BLaER1 treated with 17β-estradiol and CSF1 and Interleukin-3, amounts not matched to agents 10 nM and 100 nM (cell line): ENCODE measurements at regions not wholly inside any gene's neighbourhood (a gene's known extent, or its start where the extent isn't known, plus 50 kb on each side); places are given as distances from the start of the nearest gene placed in this dataset.

Experiments
- H3K27ac ChIP-seq, 11 experiments: shearing (Covaris generic); formaldehyde crosslinking; 2 replicates each; pipeline ENCODE4 v1.8.1; 2022
- H3K27me3 ChIP-seq, 11 experiments: shearing (Covaris generic); formaldehyde crosslinking; 2 replicates each; pipeline ENCODE4 v1.8.1; 2022
- H3K36me3 ChIP-seq, 11 experiments: shearing (Covaris generic); formaldehyde crosslinking; 2 replicates each; pipeline ENCODE4 v1.8.1; 2022
- H3K4me1 ChIP-seq, 10 experiments: shearing (Covaris generic); formaldehyde crosslinking; 2 replicates each; pipeline ENCODE4 v1.8.1; 2022
- H3K4me2 ChIP-seq, 11 experiments: shearing (Covaris generic); formaldehyde crosslinking; 2 replicates each; pipeline ENCODE4 v1.8.1; 2022
- H3K4me3 ChIP-seq, 10 experiments: shearing (Covaris generic); formaldehyde crosslinking; 2 replicates each; pipeline ENCODE4 v1.8.1; 2022
- H3K9ac ChIP-seq, 11 experiments: shearing (Covaris generic); formaldehyde crosslinking; 2 replicates each; pipeline ENCODE4 v1.8.1; 2022
- H3K9me3 ChIP-seq, 11 experiments: shearing (Covaris generic); formaldehyde crosslinking; replicated peaks in 1 of 11; 2 replicates each; pipeline ENCODE4 v1.8.1; 2022
- H4K20me1 ChIP-seq, 11 experiments: shearing (Covaris generic); formaldehyde crosslinking; 2 replicates each; pipeline ENCODE4 v1.8.1; 2022
- Cebpa-rat ChIP-seq, 11 experiments: shearing (Covaris generic); IDR thresholded peaks; 2 replicates each; pipeline ENCODE4 v1.8.1; 2022

- no peaks in the 10 kb centered on the region for H3K4me1 ChIP-seq
- H3K36me3 ChIP-seq = no peaks in the 10 kb centered on the region
- no peak overlapping the region for H3K9ac ChIP-seq
- TF ChIP-seq Cebpa-rat (IDR thresholded peaks at IDR 0.05) = no peak
- no peaks in the 10 kb centered on the region for H3K9me3 ChIP-seq
- H4K20me1 ChIP-seq = no peaks in the 10 kb centered on the region
- no peak overlapping the region for H3K27ac ChIP-seq
- H3K27me3 ChIP-seq = no peaks in the 10 kb centered on the region
- H3K4me3 ChIP-seq = no peak overlapping the region
- H3K4me2 ChIP-seq = no peak overlapping the region
These were observed 105.8 kb upstream of the NOX3 start for GRCh38 chr6:155561257-155561965.

- no peak for TF ChIP-seq Cebpa-rat (IDR thresholded peaks at IDR 0.05)
- no peak overlapping the region for H3K4me3 ChIP-seq
- no peaks in the 10 kb centered on the region for H3K36me3 ChIP-seq
- H3K4me1 ChIP-seq = no peaks in the 10 kb centered on the region
- no peaks in the 10 kb centered on the region for H4K20me1 ChIP-seq
- H3K4me2 ChIP-seq = no peak overlapping the region
- H3K27ac ChIP-seq = no peak overlapping the region
- H3K9me3 ChIP-seq = no peaks in the 10 kb centered on the region
- no peaks in the 10 kb centered on the region for H3K27me3 ChIP-seq
- no peak overlapping the region for H3K9ac ChIP-seq
These were observed 94.3 kb upstream of the NOX3 start for GRCh38 chr6:155549928-155550327.

- H3K9me3 ChIP-seq = no peaks in the 10 kb centered on the region
- H3K4me3 ChIP-seq = no peak overlapping the region
- no peak overlapping the region for H3K9ac ChIP-seq
- H3K4me2 ChIP-seq = no peak overlapping the region
- H3K27ac ChIP-seq = no peak overlapping the region
- no peaks in the 10 kb centered on the region for H4K20me1 ChIP-seq
- no peak for TF ChIP-seq Cebpa-rat (IDR thresholded peaks at IDR 0.05)
- no peaks in the 10 kb centered on the region for H3K27me3 ChIP-seq
- no peaks in the 10 kb centered on the region for H3K36me3 ChIP-seq
- no peaks in the 10 kb centered on the region for H3K4me1 ChIP-seq
These were observed 93.6 kb upstream of the NOX3 start for GRCh38 chr6:155549028-155549798.

GRCh38 chr6:155548576-155548975 lies 92.9 kb upstream of the NOX3 start:
- H3K27ac ChIP-seq = no peak overlapping the region
- no peaks in the 10 kb centered on the region for H3K36me3 ChIP-seq
- TF ChIP-seq Cebpa-rat (IDR thresholded peaks at IDR 0.05) = no peak
- no peak overlapping the region for H3K9ac ChIP-seq
- peaks cover 0 to 5% (median 3%) of the 10 kb centered on the region in 10 experiments; a peak in 10 of 20 replicates for H3K4me1 ChIP-seq
- H3K4me2 ChIP-seq = no peak overlapping the region
- H3K9me3 ChIP-seq = no peaks in the 10 kb centered on the region
- H4K20me1 ChIP-seq = no peaks in the 10 kb centered on the region
- no peak overlapping the region for H3K4me3 ChIP-seq
- H3K27me3 ChIP-seq = no peaks in the 10 kb centered on the region

GRCh38 chr6:155544677-155545076 lies 89.0 kb upstream of the NOX3 start:
- no peak overlapping the region for H3K27ac ChIP-seq
- H4K20me1 ChIP-seq = no peaks in the 10 kb centered on the region
- H3K4me2 ChIP-seq = no peak overlapping the region
- H3K9me3 ChIP-seq = no peaks in the 10 kb centered on the region
- H3K4me1 ChIP-seq = peaks cover 0 to 16% (median 10%) of the 10 kb centered on the region in 10 experiments; a peak in 11 of 20 replicates
- no peak overlapping the region for H3K9ac ChIP-seq
- no peak for TF ChIP-seq Cebpa-rat (IDR thresholded peaks at IDR 0.05)
- no peaks in the 10 kb centered on the region for H3K36me3 ChIP-seq
- H3K4me3 ChIP-seq = no peak overlapping the region
- H3K27me3 ChIP-seq = no peaks in the 10 kb centered on the region

GRCh38 chr6:155543166-155543847 lies 87.7 kb upstream of the NOX3 start:
- Histone ChIP-seq H3K4me3 (no peak overlapping the region), H3K27ac (no peak overlapping the region), H3K9me3 (no peaks in the 10 kb centered on the region), H3K27me3 (no peaks in the 10 kb centered on the region), H3K4me2 (peak overlapping the region in 7 of 11 experiments; percentile 3 to 62 (median 18); a peak in 9 of 22 replicates), H4K20me1 (no peaks in the 10 kb centered on the region), H3K4me1 (peaks cover 0 to 23% (median 11%) of the 10 kb centered on the region in 10 experiments; a peak in 12 of 20 replicates), H3K9ac (no peak overlapping the region), H3K36me3 (no peaks in the 10 kb centered on the region)
- TF ChIP-seq Cebpa-rat (IDR thresholded peaks at IDR 0.05) = no peak

- H3K4me2 ChIP-seq = no peak overlapping the region
- no peak overlapping the region for H3K9ac ChIP-seq
- H3K27me3 ChIP-seq = no peaks in the 10 kb centered on the region
- no peaks in the 10 kb centered on the region for H3K9me3 ChIP-seq
- H3K4me3 ChIP-seq = no peak overlapping the region
- no peak overlapping the region for H3K27ac ChIP-seq
- H3K36me3 ChIP-seq = no peaks in the 10 kb centered on the region
- TF ChIP-seq Cebpa-rat (IDR thresholded peaks at IDR 0.05) = no peak
- H3K4me1 ChIP-seq = peaks cover 0 to 23% (median 11%) of the 10 kb centered on the region in 10 experiments; a peak in 12 of 20 replicates
- H4K20me1 ChIP-seq = no peaks in the 10 kb centered on the region
These were observed 86.4 kb upstream of the NOX3 start for GRCh38 chr6:155542036-155542435.

GRCh38 chr6:155538708-155539390 lies 83.2 kb upstream of the NOX3 start:
- Histone ChIP-seq H3K27ac (no peak overlapping the region), H3K4me1 (peaks cover 0 to 21% (median 9%) of the 10 kb centered on the region in 10 experiments; a peak in 12 of 20 replicates), H3K9ac (no peak overlapping the region), H3K4me3 (no peak overlapping the region), H4K20me1 (no peaks in the 10 kb centered on the region), H3K36me3 (no peaks in the 10 kb centered on the region), H3K9me3 (peaks cover 17 to 23% (median 21%) of the 10 kb centered on the region in 11 experiments), H3K4me2 (peak overlapping the region in 4 of 11 experiments; percentile 7 to 30 (median 14); a peak in 5 of 22 replicates), H3K27me3 (no peaks in the 10 kb centered on the region)
- no peak for TF ChIP-seq Cebpa-rat (IDR thresholded peaks at IDR 0.05)

GRCh38 chr6:155534678-155535077 lies 79.0 kb upstream of the NOX3 start:
- Histone ChIP-seq H3K9ac (no peak overlapping the region), H3K27me3 (no peaks in the 10 kb centered on the region), H3K4me3 (no peak overlapping the region), H3K36me3 (no peaks in the 10 kb centered on the region), H4K20me1 (no peaks in the 10 kb centered on the region), H3K27ac (no peak overlapping the region), H3K4me1 (peaks cover 5 to 15% (median 12%) of the 10 kb centered on the region in 10 experiments), H3K4me2 (no peak overlapping the region), H3K9me3 (peaks cover 26 to 37% (median 31%) of the 10 kb centered on the region in 11 experiments)
- TF ChIP-seq Cebpa-rat (IDR thresholded peaks at IDR 0.05) = no peak
